GM13977 (cell line): ENCODE measurements at regions not wholly inside any gene's neighbourhood (a gene's known extent, or its start where the extent isn't known, plus 50 kb on each side); places are given as distances from the start of the nearest gene placed in this dataset.

ENCODE experiments used
- DNase-seq: peaks from one replicate; pipeline ENCODE4 v3.0.0; 2012; ENCODE audit warnings: low spot score
- CTCF ChIP-seq: IDR thresholded peaks from 2 replicates; pipeline ENCODE4 v1.5.1; 2012; ENCODE audit warnings: mild to moderate bottlenecking, control low read depth; ENCODE audit not compliant: insufficient read depth; ENCODE audit errors: extremely low read depth, missing control alignments
- in situ Hi-C: fragments of 300-500 bp; cut with MboI; formaldehyde crosslinking; loops from one replicate; pipeline ENCODE4 v1.12.0; 2022; ENCODE audit warnings: low sequenced_read_pairs, low pct_unique_long_range_greater_than_20kb, mixed read lengths, inconsistent platforms; ENCODE audit not compliant: unreplicated experiment

GRCh38 chr4:147355847-147356246, 125.0 kb upstream of the EDNRA start:
- no peak for DNase-seq
- in situ Hi-C loops, result no loop called here
- no peak for TF ChIP-seq CTCF

DNA sequence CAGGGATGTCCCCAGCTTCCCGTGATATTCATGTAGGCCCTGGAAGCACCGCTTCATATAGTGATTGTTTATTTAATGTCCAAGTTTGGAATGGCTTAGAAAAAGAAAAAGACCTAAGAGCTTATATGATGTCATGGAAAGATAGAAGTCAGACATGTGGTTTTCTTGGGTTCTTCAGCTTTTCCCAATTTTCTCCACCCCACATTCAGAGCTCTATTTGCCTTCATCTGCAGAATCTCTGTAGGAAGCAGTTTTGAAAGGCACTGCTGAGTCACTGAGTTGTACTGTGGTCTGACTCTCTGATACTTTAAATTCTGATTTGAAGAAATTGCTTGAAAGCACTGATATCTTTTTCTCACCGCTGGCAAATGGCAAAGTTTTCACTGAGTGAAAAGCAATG, 120.6 kb upstream of the EDNRA start:
- TF ChIP-seq CTCF, result no peak
- no peak for DNase-seq
- in situ Hi-C loops, result no loop called here

DNA sequence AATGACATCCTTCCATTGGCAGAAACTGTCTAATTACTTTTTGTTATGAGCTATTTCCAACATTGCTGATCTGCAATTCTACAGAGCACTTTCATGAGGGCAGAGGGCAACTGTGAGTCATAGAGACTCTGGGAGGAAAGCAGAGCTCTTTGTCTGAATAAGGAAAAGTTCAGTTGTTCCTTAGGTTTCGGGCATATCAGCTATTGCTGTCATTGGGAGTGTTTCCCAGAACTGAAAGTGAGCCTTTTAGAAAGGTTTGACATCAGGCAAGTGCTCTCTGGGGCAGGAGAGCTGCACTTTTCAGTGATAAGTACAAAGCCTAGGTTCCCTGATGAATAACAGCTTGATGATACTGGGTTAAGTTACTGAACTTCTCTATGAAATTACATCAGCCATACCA, 119.2 kb upstream of the EDNRA start:
- DNase-seq, result no peak
- no peak for TF ChIP-seq CTCF
- in situ Hi-C loops, result no loop called here

DNA sequence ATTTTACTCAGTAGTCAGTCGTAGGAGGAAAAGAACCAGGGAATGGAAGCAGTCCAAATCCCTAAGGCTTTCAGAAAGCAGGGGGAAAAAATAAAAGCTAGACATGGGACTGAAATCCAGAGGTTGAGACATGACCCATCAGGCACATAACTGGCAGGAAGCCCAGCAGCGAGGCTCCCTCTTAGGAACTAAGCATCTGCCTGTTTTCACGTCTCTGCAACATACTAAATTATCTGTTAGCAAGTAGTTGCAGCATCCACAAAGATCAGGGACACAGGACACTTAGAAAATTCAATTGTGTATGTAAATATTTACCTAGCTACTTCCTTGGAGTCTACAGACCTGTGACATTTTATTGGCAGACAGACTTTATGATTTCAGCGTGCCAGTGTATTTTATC, 118.0 kb upstream of the EDNRA start:
- no peak for TF ChIP-seq CTCF
- in situ Hi-C loops, result no loop called here
- DNase-seq, result no peak

DNA sequence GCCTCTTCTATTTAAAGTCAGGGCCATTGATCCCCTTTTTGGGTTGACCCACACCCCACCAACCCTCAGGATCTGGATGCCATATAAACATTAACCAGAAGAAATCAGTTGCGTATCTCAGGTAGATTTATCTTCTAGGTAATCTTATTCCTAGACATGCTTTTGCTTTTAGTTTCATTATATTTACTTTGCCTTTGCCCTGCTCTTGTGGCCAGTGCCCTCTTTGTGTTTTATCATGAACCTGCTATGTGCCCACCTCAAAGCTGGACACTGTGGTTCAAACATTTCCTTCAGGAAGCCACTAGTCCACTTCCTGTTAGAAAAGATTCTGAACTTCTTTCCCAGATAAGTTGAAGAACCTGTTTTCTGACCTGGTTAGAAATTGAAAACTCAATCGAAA, 117.4 kb upstream of the EDNRA start:
- no peak for DNase-seq
- in situ Hi-C loops, result no loop called here
- no peak for TF ChIP-seq CTCF

DNA sequence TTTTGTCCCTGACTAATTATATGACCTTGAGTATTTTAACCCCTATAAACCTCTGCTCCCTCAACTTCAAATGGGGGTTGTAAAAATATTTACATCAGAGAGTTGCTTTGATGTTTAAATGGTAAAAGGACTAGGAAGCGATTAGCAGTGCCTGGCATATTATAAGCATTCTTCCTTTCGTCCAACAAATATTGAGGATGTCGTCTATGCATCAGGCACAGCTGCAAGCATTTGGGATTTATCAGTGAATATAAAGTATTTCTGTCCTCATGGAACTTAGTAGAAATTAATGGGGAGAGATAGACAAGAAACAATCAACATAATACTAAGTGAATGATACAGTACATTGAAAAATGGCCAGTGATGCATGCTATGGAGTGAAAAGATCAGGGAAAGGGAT, 115.5 kb upstream of the EDNRA start:
- in situ Hi-C loops, result no loop called here
- no peak for TF ChIP-seq CTCF
- no peak for DNase-seq

- no peak for DNase-seq
- no peak for TF ChIP-seq CTCF
- in situ Hi-C loops, result no loop called here
Observed at GRCh38 chr4:147366164-147366563, 114.7 kb upstream of the EDNRA start.
